RWPE2 (cell line): ENCODE measurements at regions not wholly inside any gene's neighbourhood (a gene's known extent, or its start where the extent isn't known, plus 50 kb on each side); places are given as distances from the start of the nearest gene placed in this dataset.

Source experiments
- ATAC-seq: fragments of 200-7000 bp; cut with Tn5 transposase; 3 replicates; pipeline ENCODE4 v1.9.1; 2021; ENCODE audit warnings: low read depth
- DNase-seq: peaks from one replicate; pipeline ENCODE4 v3.0.0-alpha.2; 2020; ENCODE audit warnings: low spot score
- H3K27ac ChIP-seq: fragments of 450-650 bp; 2 replicates; pipeline ENCODE4 v1.5.1; 2017; ENCODE audit warnings: mild to moderate bottlenecking; ENCODE audit not compliant: poor library complexity, severe bottlenecking
- H3K27me3 ChIP-seq: fragments of 250-450 bp; sonication (Bioruptor Pico); 2 replicates; pipeline ENCODE4 v1.5.1; 2021; ENCODE audit warnings: mild to moderate bottlenecking, moderate library complexity; ENCODE audit not compliant: insufficient read depth, poor library complexity, severe bottlenecking
- H3K36me3 ChIP-seq: fragments of 250-450 bp; sonication (Bioruptor Pico); 2 replicates; pipeline ENCODE4 v1.5.1; 2020; ENCODE audit warnings: low read depth, mild to moderate bottlenecking, moderate library complexity
- H3K4me1 ChIP-seq: fragments of 250-450 bp; sonication (Bioruptor Pico); 2 replicates; pipeline ENCODE4 v1.5.1; 2021; ENCODE audit warnings: mild to moderate bottlenecking, moderate library complexity; ENCODE audit not compliant: insufficient read depth, poor library complexity, severe bottlenecking
- H3K4me3 ChIP-seq: fragments of 250-450 bp; sonication (Bioruptor Pico); 2 replicates; pipeline ENCODE4 v1.5.1; 2021; ENCODE audit warnings: mild to moderate bottlenecking, moderate library complexity; ENCODE audit not compliant: severe bottlenecking
- H3K9me3 ChIP-seq: fragments of 250-450 bp; sonication (Bioruptor Pico); 2 replicates; pipeline ENCODE4 v1.5.1; 2021; ENCODE audit warnings: mild to moderate bottlenecking, moderate library complexity; ENCODE audit not compliant: severe bottlenecking
- CTCF ChIP-seq: fragments of 450-650 bp; IDR thresholded peaks from one replicate; pipeline ENCODE4 v1.5.1; 2017; ENCODE audit warnings: mild to moderate bottlenecking, moderate library complexity; ENCODE audit not compliant: poor library complexity, severe bottlenecking

- DNase-seq = no peak
- no peak for TF ChIP-seq CTCF
- H3K36me3 ChIP-seq = no peaks in the 10 kb centered on the region
- no peak overlapping the region for H3K4me3 ChIP-seq
- H3K4me1 ChIP-seq = peaks cover 37% of the 10 kb centered on the region
- ATAC-seq = no peak
- no peaks in the 10 kb centered on the region for H3K9me3 ChIP-seq
- H3K27me3 ChIP-seq = no peaks in the 10 kb centered on the region
- H3K27ac ChIP-seq = no peak overlapping the region
Measured at GRCh38 chr7:130993671-130994365, 259.8 kb upstream of the KLF14 start.

- no peak overlapping the region for H3K27ac ChIP-seq
- no peaks in the 10 kb centered on the region for H3K9me3 ChIP-seq
- DNase-seq (no peak), ATAC-seq (no peak)
- H3K4me1 ChIP-seq = peaks cover 45% of the 10 kb centered on the region
- no peaks in the 10 kb centered on the region for H3K36me3 ChIP-seq
- TF ChIP-seq CTCF = no peak
- H3K27me3 ChIP-seq = no peaks in the 10 kb centered on the region
- H3K4me3 ChIP-seq = no peak overlapping the region
Measured at GRCh38 chr7:130994378-130995115, 260.5 kb upstream of the KLF14 start.

- Histone ChIP-seq H3K4me1 (peaks cover 47% of the 10 kb centered on the region), H3K9me3 (no peaks in the 10 kb centered on the region), H3K27me3 (no peaks in the 10 kb centered on the region), H3K27ac (peak overlapping the region; percentile 70), H3K36me3 (no peaks in the 10 kb centered on the region), H3K4me3 (no peak overlapping the region)
- DNase-seq = no peak
- TF ChIP-seq CTCF = no peak
- ATAC-seq = peak; percentile 22; the same call in 1 of the 3 replicates
Measured at GRCh38 chr7:130995252-130996081, 261.5 kb upstream of the KLF14 start.

GRCh38 chr7:130996205-130996832 is 262.3 kb upstream of the KLF14 start:
- H3K27ac ChIP-seq = peak overlapping the region; percentile 70
- H3K4me3 ChIP-seq = no peak overlapping the region
- TF ChIP-seq CTCF = peak; percentile 12
- DNase-seq (no peak), ATAC-seq (no peak)
- no peaks in the 10 kb centered on the region for H3K9me3 ChIP-seq
- no peaks in the 10 kb centered on the region for H3K36me3 ChIP-seq
- H3K27me3 ChIP-seq = no peaks in the 10 kb centered on the region
- H3K4me1 ChIP-seq = peaks cover 47% of the 10 kb centered on the region
